NCI-H82 treated with DMSO at 0.1 percent for 48 hours (cell line): ENCODE measurements at regions not wholly inside any gene's neighbourhood (a gene's known extent, or its start where the extent isn't known, plus 50 kb on each side); places are given as distances from the start of the nearest gene placed in this dataset.
"Not testable (repeated sequence)": the region's sequence is repeated elsewhere in the genome, so short reads cannot be mapped to it uniquely, and the experiment has no call there.

Experiments
- DNase-seq: peaks from one replicate; lab custom pipeline; 2025; ENCODE audit not compliant: unreplicated experiment; lab: John Stamatoyannopoulos, UW

- DNase-seq, result no peak
Observed at GRCh38 chr6:8820313-8820712, 385.0 kb upstream of the SLC35B3 start.

- no peak for DNase-seq
Observed at GRCh38 chr6:8819446-8819845, 384.1 kb upstream of the SLC35B3 start.

- DNase-seq, result no peak
Observed at GRCh38 chr6:8814440-8815000, 379.2 kb upstream of the SLC35B3 start.

- DNase-seq, result no peak
Observed at GRCh38 chr6:8810325-8810724, 375.0 kb upstream of the SLC35B3 start.

- DNase-seq, result no peak
Observed at GRCh38 chr6:8809662-8810061, 374.3 kb upstream of the SLC35B3 start.

- no peak for DNase-seq
Observed at GRCh38 chr6:8803181-8803760, 367.9 kb upstream of the SLC35B3 start.

GRCh38 chr6:8802397-8802796 is 367.1 kb upstream of the SLC35B3 start:
- not testable (repeated sequence) for DNase-seq

- no peak for DNase-seq
Observed at GRCh38 chr6:8794420-8794819, 359.1 kb upstream of the SLC35B3 start.

GRCh38 chr6:8789878-8790277 is 354.5 kb upstream of the SLC35B3 start:
- no peak for DNase-seq

GRCh38 chr6:8785223-8785622 is 349.9 kb upstream of the SLC35B3 start:
- DNase-seq, result no peak

- DNase-seq, result no peak
Observed at GRCh38 chr6:8783191-8783590, 347.8 kb upstream of the SLC35B3 start.

- DNase-seq, result no peak
Observed at GRCh38 chr6:8780653-8781052, 345.3 kb upstream of the SLC35B3 start.

- no peak for DNase-seq
Observed at GRCh38 chr6:8764733-8765132, 329.4 kb upstream of the SLC35B3 start.

GRCh38 chr6:8760951-8761350 is 325.6 kb upstream of the SLC35B3 start:
- DNase-seq, result no peak

GRCh38 chr6:8758412-8758811 is 323.1 kb upstream of the SLC35B3 start:
- no peak for DNase-seq

- DNase-seq, result no peak
Observed at GRCh38 chr6:8750627-8751026, 315.3 kb upstream of the SLC35B3 start.

- DNase-seq, result no peak
Observed at GRCh38 chr6:8749465-8749864, 314.1 kb upstream of the SLC35B3 start.

GRCh38 chr6:8743170-8743745 is 307.9 kb upstream of the SLC35B3 start:
- DNase-seq, result no peak

- DNase-seq, result no peak
Observed at GRCh38 chr6:8739454-8739853, 304.1 kb upstream of the SLC35B3 start.

- no peak for DNase-seq
Observed at GRCh38 chr6:8738951-8739350, 303.6 kb upstream of the SLC35B3 start.

GRCh38 chr6:8736156-8736895 is 301.0 kb upstream of the SLC35B3 start:
- no peak for DNase-seq

- DNase-seq, result no peak
Observed at GRCh38 chr6:8733879-8734278, 298.5 kb upstream of the SLC35B3 start.
